ENCODE measurements at regions not wholly inside any gene's neighbourhood (a gene's known extent, or its start where the extent isn't known, plus 50 kb on each side); places are given as distances from the start of the nearest gene placed in this dataset.

DNA sequence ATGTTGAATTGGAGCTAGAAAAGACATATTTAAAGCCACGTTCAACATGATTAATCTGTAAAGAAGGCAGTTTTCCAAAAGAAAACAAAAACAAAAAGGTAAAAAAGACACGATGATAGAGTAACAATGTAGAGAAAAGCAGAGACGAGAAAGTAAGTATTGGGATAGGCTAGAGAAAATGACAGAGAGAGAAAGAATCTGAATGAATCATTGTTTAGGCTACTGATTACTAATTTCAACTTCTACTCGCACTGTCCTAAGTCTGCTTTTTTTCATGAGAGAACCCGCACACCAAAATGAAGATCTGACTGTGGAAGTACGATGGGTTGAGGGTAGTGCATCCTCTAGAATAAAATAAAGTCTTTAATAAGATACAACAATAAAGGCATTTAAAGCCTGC is 1599.2 kb upstream of the TMEFF2 start:
- DNase-seq (ENCODE audit: low spot score): no peak

DNA sequence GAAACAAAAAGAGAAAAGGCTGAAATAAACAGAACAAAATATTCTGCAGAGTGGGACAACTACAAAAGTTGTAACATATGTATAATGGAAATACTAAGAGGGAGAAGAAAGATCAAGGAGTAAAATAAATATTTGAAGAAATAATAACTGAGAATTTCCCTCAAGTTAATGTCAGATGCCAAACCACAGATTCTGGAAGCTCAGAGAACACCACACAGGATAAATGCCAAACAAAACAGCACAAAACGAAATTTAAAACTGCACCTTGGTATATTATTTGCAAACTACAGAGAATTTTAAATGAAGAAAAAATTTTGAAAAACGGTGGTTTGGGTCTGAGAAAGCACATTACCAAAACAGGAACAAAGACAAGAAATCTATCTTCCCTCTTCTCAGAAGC is 1588.9 kb upstream of the TMEFF2 start:
- no peak for DNase-seq (ENCODE audit: low spot score)

DNA sequence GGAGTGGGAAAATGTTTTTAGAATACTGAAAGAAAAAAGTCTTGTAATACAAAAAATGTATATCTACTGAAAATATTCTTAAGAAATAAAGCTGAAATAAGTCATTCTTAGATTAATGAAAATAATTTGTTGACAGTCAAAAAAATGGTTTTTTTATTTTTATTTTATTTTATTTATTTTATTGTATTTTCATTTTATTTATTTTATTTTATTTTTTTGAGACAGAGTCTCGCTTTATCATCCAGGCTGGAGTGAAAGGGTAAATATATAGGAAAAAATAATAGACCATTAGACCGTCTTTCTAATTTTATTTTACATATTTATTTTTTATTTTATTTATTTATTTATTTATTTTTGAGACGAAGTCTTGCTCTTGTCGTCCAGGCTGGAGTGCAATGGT is 1583.6 kb upstream of the TMEFF2 start:
- no peak for DNase-seq (ENCODE audit: low spot score)

DNA sequence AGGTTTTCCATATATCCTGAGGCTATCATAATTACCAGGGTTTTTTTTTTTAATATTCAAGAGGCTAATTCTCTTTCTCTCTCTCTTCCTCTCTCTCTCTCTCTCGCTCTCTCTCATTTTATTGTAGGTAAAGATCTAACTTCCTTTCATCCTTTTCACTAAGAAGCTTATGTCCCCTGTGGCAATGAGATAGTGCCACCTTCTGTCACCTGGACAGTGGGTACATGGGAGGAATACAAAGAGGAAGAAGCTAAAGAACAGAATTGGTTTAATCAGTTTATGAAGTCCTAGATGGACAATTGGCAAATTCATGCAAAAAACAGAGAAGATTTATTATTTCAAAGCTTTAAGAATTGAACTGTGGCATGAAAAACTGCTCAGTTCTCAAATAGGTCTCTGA is 1582.3 kb upstream of the TMEFF2 start:
- DNase-seq (ENCODE audit: low spot score): peak; percentile 34

DNA sequence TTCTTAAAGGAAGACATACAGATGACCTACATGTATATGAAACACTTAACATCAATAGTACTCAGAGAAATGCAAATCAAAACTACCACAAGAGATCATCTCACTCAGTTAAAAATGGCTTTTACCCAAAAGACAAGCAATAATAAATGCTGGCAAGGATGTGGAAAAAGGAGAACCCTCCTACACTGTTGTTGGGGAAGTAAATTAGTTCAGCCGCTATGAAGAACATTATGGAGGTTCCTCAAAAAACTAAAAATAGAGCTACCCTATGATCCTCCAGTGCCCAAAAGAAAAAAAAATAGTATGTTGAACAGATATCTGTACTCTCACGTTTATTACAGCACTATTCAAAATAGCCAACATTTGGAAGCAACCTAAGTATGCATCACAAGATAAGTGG is 1579.4 kb upstream of the TMEFF2 start:
- DNase-seq (ENCODE audit: low spot score): no peak

DNA sequence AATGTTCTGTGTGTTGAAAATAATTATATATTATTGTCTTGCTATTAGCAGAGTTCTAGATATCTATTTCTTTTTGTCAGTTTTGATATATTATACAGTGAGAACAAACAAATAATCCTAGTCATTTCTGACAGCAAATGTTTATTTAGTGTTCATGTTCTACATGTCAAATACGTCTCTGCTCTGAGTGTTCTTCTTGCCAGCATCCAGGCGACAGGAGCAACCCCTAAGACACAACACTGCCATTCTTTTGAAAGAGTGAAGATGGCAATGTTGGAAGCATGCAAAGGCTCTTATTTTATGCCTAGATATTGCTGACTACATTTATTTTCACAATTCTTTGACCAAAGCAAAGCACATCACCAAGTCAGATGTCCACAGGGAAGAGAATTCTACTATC is 1556.6 kb upstream of the TMEFF2 start:
- no peak for DNase-seq (ENCODE audit: low spot score)

DNA sequence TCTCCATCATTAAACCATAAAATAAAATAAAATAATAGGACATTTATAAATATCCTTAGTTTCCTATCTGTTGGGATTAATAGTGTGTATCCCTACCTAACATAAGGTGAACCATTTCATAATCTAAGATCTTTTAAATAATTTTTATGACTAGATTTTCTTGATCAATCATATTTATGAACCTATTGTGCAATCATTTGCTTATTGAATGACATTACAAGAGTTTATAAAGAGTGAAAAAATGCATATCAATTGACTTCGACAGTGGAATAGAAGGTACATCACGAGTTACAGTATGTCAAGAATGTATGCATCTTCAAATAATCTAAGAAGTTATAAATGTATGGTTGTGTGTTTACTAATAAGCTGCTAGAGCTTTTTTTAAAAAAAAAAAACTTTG is 1554.8 kb upstream of the TMEFF2 start:
- DNase-seq (ENCODE audit: low spot score): no peak

DNA sequence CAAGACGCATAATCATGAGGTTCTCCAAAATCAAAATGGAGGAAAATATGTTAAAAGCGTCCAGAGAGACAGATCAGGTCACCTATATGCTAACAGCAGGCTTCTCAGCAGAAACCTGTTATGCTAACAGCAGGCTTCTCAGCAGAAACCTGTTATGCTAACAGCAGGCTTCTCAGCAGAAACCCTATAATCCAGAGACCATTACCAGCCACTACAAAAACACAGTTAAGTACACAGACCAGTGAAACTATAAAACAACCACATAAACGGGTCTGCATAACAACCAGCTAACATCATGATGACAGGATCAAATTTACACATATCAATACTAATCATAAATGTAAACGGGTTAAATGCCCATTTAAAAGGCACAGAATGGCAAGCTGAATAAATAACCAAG is 1548.4 kb upstream of the TMEFF2 start:
- no peak for DNase-seq (ENCODE audit: low spot score)

DNA sequence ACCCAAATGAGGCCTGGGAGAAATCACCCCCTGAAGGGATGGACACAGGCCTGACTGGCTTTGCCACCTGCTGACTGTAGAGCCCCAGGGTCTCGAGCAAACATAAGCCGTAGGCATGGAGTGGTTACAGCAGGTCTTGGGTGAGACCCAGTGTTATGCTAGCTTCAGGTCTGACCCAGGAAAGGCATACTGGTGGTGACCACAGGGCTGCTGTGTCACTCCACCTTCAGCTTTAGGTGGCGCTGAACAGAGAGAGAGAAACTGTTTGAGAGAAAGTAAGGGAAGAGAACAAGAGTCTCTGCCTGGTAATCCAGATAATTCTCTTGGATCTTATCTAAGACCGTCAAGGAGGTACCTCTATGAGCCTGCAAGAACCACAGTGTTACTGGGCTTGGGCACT is 1544.2 kb upstream of the TMEFF2 start:
- DNase-seq (ENCODE audit: low spot score): no peak

DNA sequence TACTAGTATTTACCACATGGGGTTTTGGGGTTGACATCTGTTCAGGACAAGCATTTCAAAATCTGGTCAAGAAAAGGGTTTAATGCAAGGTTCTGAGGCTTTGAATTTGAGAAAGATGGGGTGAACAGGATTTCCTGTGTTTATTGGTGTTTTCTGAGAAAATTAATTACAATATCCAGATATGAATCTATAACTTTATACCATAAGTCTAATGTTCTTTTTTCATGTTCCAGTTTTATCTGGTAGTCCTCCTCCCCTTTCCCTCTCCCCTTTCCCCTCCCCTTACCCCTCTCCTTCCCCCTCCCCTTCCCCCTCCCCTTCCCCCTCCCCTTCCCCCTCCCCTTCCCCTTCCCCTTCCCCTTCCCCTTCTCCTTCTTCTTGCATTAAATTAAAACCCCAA is 1518.2 kb upstream of the TMEFF2 start:
- DNase-seq (ENCODE audit: low spot score): no peak

DNA sequence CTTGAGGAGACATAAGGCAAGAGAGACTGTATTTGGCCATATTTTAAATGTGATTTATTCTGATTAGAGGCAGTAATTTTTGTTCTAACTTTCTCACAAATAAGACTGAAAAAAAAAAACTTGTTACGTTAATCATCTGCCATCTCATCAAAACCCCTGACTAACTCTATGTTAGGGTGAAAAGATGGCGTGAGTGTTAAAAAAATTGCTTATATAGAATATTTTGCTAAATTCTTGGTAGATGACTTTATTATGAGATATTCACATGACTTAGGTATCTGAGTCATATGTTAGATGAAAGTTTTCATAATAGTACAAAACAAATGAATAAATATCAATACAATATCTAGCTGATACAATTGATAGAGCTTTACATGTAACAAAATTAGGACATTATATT is 1508.7 kb upstream of the TMEFF2 start:
- DNase-seq (ENCODE audit: low spot score): no peak

DNA sequence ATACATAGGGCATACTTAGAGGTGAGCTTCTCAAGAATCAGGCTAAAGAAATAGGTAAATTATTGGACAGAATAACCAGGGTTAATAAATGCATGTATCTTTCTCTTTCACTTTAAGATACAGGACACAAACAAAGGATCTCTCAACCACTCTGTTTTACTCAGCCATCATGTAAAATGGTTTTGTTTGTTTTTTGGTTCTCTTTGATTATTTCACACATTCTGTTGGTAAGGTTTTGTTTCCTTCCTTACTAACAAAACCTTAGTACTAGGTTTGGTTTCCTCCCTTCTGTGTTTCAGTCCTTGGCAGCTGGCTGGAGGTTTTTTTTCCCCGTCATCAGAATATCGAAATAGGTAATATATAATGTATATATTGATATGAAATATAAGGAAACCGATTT is 1506.8 kb upstream of the TMEFF2 start:
- DNase-seq (ENCODE audit: low spot score): no peak

DNA sequence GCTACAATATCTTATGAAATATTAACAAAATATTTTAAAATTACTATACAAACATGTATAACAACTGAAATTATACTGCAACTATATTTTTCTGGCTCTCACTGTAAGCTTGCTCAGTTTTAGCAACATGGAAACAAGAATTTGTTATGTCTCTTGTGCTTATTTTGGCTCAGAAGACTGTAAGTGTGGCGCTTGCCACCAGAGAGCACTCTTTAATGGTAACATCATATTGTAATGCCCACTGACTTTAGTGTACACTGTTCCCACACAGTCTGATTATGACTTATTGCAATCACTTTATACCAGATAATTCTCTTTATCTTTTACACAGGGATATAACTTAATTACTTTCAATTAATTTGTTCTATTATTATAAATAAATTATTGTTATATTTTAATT is 1500.6 kb upstream of the TMEFF2 start:
- peak; percentile 60 for DNase-seq (ENCODE audit: low spot score)

DNA sequence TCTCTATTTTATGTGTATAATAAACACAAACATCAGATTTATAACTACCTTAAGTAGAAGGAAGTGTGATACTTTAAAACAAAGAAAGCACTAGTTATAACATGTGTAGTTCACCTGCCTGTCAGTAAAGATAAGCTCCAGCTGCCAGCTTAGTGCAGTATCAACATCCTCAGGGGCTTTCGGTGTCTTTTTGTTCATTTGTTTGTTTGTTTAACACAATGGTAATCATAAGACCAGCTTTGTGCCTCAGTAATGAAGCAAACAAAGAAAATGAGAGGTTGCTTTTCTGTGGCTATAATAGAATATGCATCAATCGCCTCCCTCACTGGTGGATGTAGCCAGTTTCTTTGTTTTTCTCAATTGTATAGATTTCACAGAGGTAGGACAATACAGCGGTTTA is 1499.0 kb upstream of the TMEFF2 start:
- no peak for DNase-seq (ENCODE audit: low spot score)

DNA sequence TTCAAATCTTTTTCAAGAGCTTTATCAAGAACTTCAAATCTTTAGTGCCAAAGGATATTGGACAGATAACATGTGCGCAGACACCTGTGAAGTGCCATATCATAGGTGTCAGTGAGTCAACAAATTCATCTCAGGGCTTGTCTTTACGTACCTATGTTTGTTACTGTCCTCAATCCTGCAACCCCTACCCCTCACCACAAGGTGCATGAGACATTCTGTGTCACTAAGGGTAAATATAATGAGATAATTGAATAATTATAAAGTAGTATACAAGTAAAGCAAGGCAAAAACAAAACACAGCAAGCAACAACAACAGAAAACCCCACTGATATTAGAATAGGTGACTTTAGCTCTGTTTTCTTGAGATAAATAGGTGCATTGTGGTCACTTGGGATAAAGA is 1495.8 kb upstream of the TMEFF2 start:
- no peak for DNase-seq (ENCODE audit: low spot score)

DNA sequence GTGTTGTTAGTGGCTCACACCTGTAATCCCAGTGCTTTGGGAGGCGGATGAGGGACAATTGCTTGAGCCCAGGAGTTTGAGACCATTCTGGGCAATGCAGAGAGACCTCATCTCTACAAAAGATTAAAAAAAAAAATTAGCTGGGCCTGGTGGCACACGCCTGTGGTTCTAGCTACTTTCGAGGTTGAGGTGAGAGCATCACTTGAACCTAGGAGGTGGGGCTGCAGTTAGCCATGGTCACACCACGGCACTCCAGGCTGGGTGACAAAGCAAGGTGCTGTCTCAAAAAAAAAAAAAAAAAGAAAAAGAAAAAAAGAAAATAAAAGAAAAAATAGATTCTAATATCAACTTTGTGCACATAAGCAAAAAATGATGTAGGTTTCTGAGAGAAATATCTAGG is 1492.5 kb upstream of the TMEFF2 start:
- DNase-seq (ENCODE audit: low spot score): no peak

DNA sequence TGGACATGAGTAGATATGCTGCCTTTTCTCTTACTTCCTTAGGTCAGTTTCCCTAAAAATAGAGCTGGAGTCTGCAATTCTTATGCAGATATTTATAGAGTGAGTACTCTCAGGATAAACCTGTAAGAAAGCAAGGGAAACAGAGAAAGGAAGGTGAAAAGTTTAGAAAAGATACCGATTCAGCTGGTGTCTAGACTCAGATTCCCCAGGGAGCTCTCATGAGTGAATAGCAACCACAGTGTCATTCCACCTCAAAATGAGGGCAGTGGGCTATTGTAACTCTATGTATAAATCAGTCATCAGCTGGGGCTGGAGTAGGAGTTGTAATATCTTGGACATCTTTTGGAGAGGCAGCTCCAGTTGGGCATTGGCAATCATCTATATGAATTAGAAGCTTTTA is 1485.1 kb upstream of the TMEFF2 start:
- no peak for DNase-seq (ENCODE audit: low spot score)

DNA sequence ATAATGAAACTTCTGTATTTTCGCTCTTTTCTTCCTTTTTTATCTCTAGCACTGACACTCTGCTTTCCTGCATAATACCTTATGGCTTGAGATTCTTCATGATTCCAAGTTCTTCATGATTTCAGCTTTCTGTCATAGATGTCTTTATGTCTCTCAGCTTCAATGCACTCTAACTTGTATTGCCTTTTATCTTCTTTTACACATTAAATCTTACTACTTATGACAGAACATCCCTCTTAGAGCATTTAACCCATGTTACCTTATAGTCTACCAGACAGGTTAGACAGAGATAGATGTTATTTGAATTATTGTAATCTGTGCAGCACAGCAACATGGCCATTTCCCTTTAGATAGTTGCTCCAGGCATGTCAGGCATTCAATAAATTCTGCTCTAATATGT is 1475.7 kb upstream of the TMEFF2 start:
- DNase-seq (ENCODE audit: low spot score): no peak

DNA sequence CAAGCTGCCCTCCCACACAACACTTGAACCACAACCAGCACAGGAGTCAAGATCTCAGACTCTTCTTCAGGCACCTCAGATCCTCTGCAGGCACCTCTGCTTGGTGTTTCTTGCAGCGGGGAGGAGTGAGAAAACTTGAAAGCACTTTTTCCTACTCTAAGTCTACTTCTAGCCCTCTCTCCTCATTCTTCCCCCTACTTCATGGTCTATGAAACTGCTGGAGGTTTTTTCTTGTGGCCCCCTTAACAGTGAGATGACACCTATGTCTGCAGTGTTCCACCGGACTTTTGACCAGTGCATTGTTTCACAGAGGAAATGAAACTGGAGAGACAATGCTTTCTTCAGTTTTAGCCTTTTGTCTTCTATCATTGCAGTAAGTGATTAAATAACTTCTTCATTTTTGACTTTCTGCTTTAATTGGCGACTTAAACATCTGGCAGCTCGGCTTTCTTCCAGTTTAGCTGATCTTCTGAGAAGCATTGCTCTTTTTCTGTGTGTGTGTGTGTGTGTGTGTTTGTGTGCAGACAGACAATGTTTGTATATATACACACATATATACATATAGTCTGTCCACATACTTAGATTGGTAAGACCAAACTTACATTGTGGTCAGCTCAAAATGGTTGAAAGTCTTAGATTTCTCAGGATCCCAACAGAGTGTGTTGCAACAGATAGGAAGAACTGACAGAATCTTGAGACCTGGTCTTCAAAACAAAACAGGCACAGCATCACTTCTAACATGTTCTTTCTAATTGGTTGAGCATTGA is 1474.0 kb upstream of the TMEFF2 start:
- no peak for DNase-seq (ENCODE audit: low spot score)

DNA sequence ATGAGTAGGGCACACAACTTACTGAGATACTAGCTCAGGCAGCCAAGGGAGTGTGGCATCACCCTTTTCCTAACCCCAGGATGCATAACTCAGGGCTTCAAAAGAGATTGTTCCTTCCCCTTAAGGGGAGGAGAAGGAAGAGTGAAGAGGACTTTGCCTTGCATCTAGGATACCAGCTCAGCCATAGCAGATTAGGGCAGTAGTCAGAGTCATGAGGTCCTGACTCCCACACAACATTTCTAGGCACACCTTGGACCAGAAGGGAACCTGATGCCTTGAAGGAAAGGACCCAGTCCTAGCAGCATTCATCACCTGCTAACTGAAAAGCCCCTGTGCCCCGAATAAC is 1433.2 kb upstream of the TMEFF2 start:
- DNase-seq (ENCODE audit: low spot score): no peak

DNA sequence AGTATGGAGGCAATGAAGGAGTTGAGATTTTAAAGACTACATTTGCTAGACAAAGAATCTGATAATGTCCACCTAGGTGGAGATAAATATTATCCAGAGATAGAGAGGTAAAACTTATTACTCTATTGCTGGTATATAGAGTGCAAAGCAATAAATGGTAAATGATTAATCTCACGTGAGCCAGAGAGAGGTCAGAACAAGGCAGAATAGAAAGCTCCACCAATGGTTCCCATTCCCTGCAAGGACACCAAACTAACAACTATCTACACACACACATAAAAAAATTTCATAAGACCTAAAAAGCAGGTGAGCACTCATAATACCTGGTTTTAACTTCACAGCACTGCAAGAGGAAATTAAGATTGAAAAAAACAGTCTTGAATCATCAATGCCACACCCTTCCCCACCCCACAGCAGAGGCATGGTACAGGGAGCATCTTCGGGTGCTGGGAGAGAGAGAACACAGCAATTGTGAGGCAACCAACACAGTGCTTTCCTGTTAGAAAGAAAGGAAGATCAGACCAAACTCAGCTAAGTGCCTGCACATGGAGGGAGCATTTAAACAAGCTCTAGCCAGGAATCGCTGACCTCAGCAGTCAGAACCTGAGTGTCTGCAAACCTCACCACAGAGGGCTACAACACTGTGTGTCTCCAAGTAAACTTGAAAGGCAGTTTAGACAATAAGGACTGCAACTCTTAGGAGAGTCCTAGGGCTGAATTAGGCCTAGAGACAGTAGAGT is 1432.6 kb upstream of the TMEFF2 start:
- DNase-seq (ENCODE audit: low spot score): no peak

DNA sequence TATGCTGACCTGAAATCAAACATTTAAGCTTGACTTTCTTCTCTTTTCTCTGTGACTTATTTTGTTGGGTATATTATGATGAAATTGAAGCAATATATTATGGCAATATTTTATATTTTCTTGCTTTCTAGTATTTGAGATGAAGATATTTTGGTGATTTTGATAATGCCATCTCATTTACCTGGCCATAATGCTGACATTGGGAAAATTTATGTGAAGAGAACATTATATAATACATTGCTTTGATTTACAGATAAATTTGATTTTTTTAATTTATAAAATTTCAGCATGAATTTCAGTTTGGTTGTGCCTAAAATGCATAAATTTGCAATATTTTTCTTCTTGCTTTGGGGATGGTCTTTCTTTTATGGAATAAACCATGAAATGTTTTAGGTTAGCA is 1413.7 kb upstream of the TMEFF2 start:
- no peak for DNase-seq (ENCODE audit: low spot score)

DNA sequence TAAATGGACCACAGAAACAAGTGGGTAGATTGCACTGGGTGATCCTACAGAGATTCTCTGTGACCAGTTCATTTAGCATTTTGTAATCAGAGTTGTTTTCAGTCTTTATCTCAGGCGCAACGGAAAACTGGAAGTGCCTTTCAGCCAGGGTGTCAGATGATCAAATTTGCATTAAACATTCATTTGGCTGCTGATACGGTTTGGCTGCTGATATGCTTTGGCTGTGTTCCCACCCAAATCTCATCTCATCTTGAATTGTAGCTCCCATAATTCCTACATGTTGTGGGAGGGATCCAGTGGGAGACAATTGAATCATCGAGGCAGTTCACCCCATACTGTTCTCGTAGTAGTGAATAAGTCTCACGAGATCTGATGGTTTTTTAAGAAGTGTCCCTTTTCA is 1396.1 kb upstream of the TMEFF2 start:
- DNase-seq (ENCODE audit: low spot score): no peak

DNA sequence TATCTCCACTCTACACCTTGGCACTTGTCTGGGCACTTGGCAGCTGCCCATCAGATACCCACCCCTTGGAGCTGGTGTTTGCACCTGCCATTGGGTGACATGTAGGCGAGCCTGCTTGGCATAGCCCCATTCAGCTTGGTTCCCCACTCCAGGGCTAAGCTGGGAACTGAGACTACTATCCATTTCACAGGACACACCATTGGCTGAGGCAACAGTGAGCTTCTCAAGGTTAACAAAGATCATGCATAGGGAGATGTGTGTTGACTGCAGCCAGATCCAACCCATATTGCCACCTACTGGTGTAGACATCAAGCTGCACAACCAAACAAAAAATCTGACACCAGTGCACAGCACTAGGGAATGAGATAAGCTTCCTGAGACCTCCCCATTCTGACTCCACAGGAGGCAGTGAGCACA is 1389.8 kb upstream of the TMEFF2 start:
- peak; percentile 23 for DNase-seq (ENCODE audit: low spot score)
